ENCODE measurements at regions not wholly inside any gene's neighbourhood (a gene's known extent, or its start where the extent isn't known, plus 50 kb on each side); places are given as distances from the start of the nearest gene placed in this dataset.

- H3K4me1 ChIP-seq (ENCODE audit: control insufficient read depth in 1 of 2, insufficient read depth in 2 of 2, low read length in 2 of 2) = no peaks in the 10 kb centered on the region
- no peaks in the 10 kb centered on the region for H3K9me3 ChIP-seq (ENCODE audit: control insufficient read depth in 1 of 2, low read length in 2 of 2)
- no peak overlapping the region for H3K27ac ChIP-seq (ENCODE audit: low read length)
- no peak overlapping the region for H3K4me3 ChIP-seq (ENCODE audit: low read depth in 1 of 2, low read length in 2 of 2)
- H3K36me3 ChIP-seq (ENCODE audit: control insufficient read depth in 1 of 2, insufficient read depth in 2 of 2, low read length in 2 of 2) = no peaks in the 10 kb centered on the region
- no peaks in the 10 kb centered on the region for H3K27me3 ChIP-seq (ENCODE audit: low read depth, low read length)
Measured at GRCh38 chr2:236724200-236724599, 154.6 kb downstream of the ACKR3 start.

DNA sequence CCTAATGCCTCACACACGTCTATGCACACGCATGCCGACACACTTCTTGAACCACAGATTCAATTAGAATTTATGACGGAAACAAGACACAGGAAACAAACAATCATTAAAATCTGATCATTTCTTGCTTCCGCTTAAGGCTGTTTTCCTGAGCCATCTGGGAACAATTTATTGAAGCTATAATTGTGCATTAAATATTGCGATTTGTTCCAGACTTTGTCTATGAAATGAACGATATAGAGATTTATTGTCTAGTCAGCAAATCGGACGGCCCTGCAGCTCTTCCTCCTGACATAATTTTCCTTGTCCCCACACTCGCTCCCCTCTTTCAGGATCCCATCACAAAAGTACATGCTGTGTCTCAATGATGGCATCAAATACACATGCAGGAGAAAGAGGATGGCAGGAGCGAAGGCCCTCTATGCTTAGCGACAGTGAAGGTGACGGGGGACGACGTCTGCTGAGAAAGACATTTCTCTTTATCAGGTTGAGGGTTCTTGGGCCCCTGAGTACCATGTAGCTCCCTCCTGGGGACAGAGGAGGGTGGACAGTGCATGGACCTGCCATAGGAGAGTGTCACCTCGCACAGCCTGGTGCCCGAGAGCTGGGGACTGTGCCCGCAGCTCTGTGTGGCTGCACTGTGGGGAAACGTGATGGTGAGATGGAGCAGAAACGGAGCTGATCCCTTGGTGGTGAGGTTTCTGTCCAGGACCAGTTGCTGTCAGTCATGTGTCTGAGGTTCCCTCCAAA is 157.3 kb downstream of the ACKR3 start:
- Histone ChIP-seq H3K36me3 (ENCODE audit: control insufficient read depth in 1 of 2, insufficient read depth in 2 of 2, low read length in 2 of 2) (no peaks in the 10 kb centered on the region), H3K27ac (ENCODE audit: low read length) (no peak overlapping the region), H3K9me3 (ENCODE audit: control insufficient read depth in 1 of 2, low read length in 2 of 2) (no peaks in the 10 kb centered on the region), H3K27me3 (ENCODE audit: low read depth, low read length) (no peaks in the 10 kb centered on the region), H3K4me3 (ENCODE audit: low read depth in 1 of 2, low read length in 2 of 2) (no peak overlapping the region), H3K4me1 (ENCODE audit: control insufficient read depth in 1 of 2, insufficient read depth in 2 of 2, low read length in 2 of 2) (no peaks in the 10 kb centered on the region)

GRCh38 chr2:236728916-236729670 is 159.5 kb downstream of the ACKR3 start:
- H3K27me3 ChIP-seq (ENCODE audit: low read depth, low read length) = no peaks in the 10 kb centered on the region
- H3K4me1 ChIP-seq (ENCODE audit: control insufficient read depth in 1 of 2, insufficient read depth in 2 of 2, low read length in 2 of 2) = no peaks in the 10 kb centered on the region
- H3K4me3 ChIP-seq (ENCODE audit: low read depth in 1 of 2, low read length in 2 of 2) = no peak overlapping the region
- no peaks in the 10 kb centered on the region for H3K36me3 ChIP-seq (ENCODE audit: control insufficient read depth in 1 of 2, insufficient read depth in 2 of 2, low read length in 2 of 2)
- H3K9me3 ChIP-seq (ENCODE audit: control insufficient read depth in 1 of 2, low read length in 2 of 2) = no peaks in the 10 kb centered on the region
- H3K27ac ChIP-seq (ENCODE audit: low read length) = no peak overlapping the region

- H3K36me3 ChIP-seq (ENCODE audit: control insufficient read depth in 1 of 2, insufficient read depth in 2 of 2, low read length in 2 of 2) = no peaks in the 10 kb centered on the region
- no peaks in the 10 kb centered on the region for H3K4me1 ChIP-seq (ENCODE audit: control insufficient read depth in 1 of 2, insufficient read depth in 2 of 2, low read length in 2 of 2)
- H3K27me3 ChIP-seq (ENCODE audit: low read depth, low read length) = no peaks in the 10 kb centered on the region
- no peak overlapping the region for H3K4me3 ChIP-seq (ENCODE audit: low read depth in 1 of 2, low read length in 2 of 2)
- H3K27ac ChIP-seq (ENCODE audit: low read length) = no peak overlapping the region
- no peaks in the 10 kb centered on the region for H3K9me3 ChIP-seq (ENCODE audit: control insufficient read depth in 1 of 2, low read length in 2 of 2)
Measured at GRCh38 chr2:236730393-236730792, 160.8 kb downstream of the ACKR3 start.

- no peaks in the 10 kb centered on the region for H3K4me1 ChIP-seq (ENCODE audit: control insufficient read depth in 1 of 2, insufficient read depth in 2 of 2, low read length in 2 of 2)
- no peaks in the 10 kb centered on the region for H3K36me3 ChIP-seq (ENCODE audit: control insufficient read depth in 1 of 2, insufficient read depth in 2 of 2, low read length in 2 of 2)
- H3K27me3 ChIP-seq (ENCODE audit: low read depth, low read length) = no peaks in the 10 kb centered on the region
- no peak overlapping the region for H3K27ac ChIP-seq (ENCODE audit: low read length)
- no peak overlapping the region for H3K4me3 ChIP-seq (ENCODE audit: low read depth in 1 of 2, low read length in 2 of 2)
- no peaks in the 10 kb centered on the region for H3K9me3 ChIP-seq (ENCODE audit: control insufficient read depth in 1 of 2, low read length in 2 of 2)
Measured at GRCh38 chr2:236731767-236732580, 162.3 kb downstream of the ACKR3 start.

DNA sequence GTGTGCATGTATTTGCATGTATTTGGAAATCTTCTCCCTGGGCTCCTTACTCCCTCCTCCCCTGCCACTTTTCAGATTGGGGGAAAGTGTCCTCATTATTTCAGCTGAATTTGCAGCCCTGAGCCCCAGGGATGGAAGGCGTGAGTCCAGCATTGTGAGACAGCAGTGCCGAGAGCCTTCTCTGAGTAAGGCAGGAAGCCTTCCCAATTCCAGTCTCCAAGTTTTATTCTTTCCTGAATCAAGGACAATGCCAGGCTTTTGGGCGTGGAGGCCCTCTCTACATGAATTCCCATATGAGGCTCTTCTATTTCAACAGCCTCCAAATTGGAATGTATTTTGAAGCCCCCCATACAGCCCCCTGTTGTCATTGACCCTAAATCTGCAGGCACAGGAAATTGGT is 163.5 kb downstream of the ACKR3 start:
- no peaks in the 10 kb centered on the region for H3K9me3 ChIP-seq (ENCODE audit: control insufficient read depth in 1 of 2, low read length in 2 of 2)
- no peak overlapping the region for H3K27ac ChIP-seq (ENCODE audit: low read length)
- no peaks in the 10 kb centered on the region for H3K27me3 ChIP-seq (ENCODE audit: low read depth, low read length)
- no peaks in the 10 kb centered on the region for H3K36me3 ChIP-seq (ENCODE audit: control insufficient read depth in 1 of 2, insufficient read depth in 2 of 2, low read length in 2 of 2)
- H3K4me1 ChIP-seq (ENCODE audit: control insufficient read depth in 1 of 2, insufficient read depth in 2 of 2, low read length in 2 of 2) = no peaks in the 10 kb centered on the region
- H3K4me3 ChIP-seq (ENCODE audit: low read depth in 1 of 2, low read length in 2 of 2) = no peak overlapping the region

- Histone ChIP-seq H3K4me1 (ENCODE audit: control insufficient read depth in 1 of 2, insufficient read depth in 2 of 2, low read length in 2 of 2) (no peaks in the 10 kb centered on the region), H3K9me3 (ENCODE audit: control insufficient read depth in 1 of 2, low read length in 2 of 2) (no peaks in the 10 kb centered on the region), H3K36me3 (ENCODE audit: control insufficient read depth in 1 of 2, insufficient read depth in 2 of 2, low read length in 2 of 2) (no peaks in the 10 kb centered on the region), H3K4me3 (ENCODE audit: low read depth in 1 of 2, low read length in 2 of 2) (no peak overlapping the region), H3K27ac (ENCODE audit: low read length) (no peak overlapping the region), H3K27me3 (ENCODE audit: low read depth, low read length) (no peaks in the 10 kb centered on the region)
Measured at GRCh38 chr2:236735825-236736238, 166.2 kb downstream of the ACKR3 start.

- no peak overlapping the region for H3K4me3 ChIP-seq (ENCODE audit: low read depth in 1 of 2, low read length in 2 of 2)
- no peak overlapping the region for H3K27ac ChIP-seq (ENCODE audit: low read length)
- H3K27me3 ChIP-seq (ENCODE audit: low read depth, low read length) = no peaks in the 10 kb centered on the region
- no peaks in the 10 kb centered on the region for H3K36me3 ChIP-seq (ENCODE audit: control insufficient read depth in 1 of 2, insufficient read depth in 2 of 2, low read length in 2 of 2)
- H3K4me1 ChIP-seq (ENCODE audit: control insufficient read depth in 1 of 2, insufficient read depth in 2 of 2, low read length in 2 of 2) = no peaks in the 10 kb centered on the region
- no peaks in the 10 kb centered on the region for H3K9me3 ChIP-seq (ENCODE audit: control insufficient read depth in 1 of 2, low read length in 2 of 2)
Measured at GRCh38 chr2:236738030-236738429, 168.4 kb downstream of the ACKR3 start.

DNA sequence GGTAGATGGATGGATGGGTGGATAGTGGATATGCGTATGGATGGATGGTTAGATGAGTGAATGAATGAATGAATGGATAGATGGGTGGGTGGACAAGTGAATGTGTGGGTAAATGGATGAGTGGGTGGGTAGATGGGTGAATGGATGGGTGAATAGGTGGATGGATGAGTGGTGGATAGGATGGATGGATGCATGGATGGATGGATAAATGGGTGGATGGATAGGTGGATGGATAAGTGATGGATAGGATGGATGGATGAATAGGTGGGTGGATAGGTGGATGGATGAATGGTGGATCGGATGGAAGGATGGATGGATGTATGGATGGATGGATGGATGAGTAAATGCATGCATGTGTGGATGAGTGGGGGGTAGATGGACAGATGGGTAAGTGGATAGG is 169.3 kb downstream of the ACKR3 start:
- Histone ChIP-seq H3K4me1 (ENCODE audit: control insufficient read depth in 1 of 2, insufficient read depth in 2 of 2, low read length in 2 of 2) (no peaks in the 10 kb centered on the region), H3K27me3 (ENCODE audit: low read depth, low read length) (no peaks in the 10 kb centered on the region), H3K9me3 (ENCODE audit: control insufficient read depth in 1 of 2, low read length in 2 of 2) (no peaks in the 10 kb centered on the region), H3K36me3 (ENCODE audit: control insufficient read depth in 1 of 2, insufficient read depth in 2 of 2, low read length in 2 of 2) (no peaks in the 10 kb centered on the region), H3K27ac (ENCODE audit: low read length) (no peak overlapping the region), H3K4me3 (ENCODE audit: low read depth in 1 of 2, low read length in 2 of 2) (no peak overlapping the region)

GRCh38 chr2:236739663-236740062 is 170.0 kb downstream of the ACKR3 start:
- Histone ChIP-seq H3K27ac (ENCODE audit: low read length) (no peak overlapping the region), H3K27me3 (ENCODE audit: low read depth, low read length) (no peaks in the 10 kb centered on the region), H3K4me3 (ENCODE audit: low read depth in 1 of 2, low read length in 2 of 2) (no peak overlapping the region), H3K9me3 (ENCODE audit: control insufficient read depth in 1 of 2, low read length in 2 of 2) (no peaks in the 10 kb centered on the region), H3K4me1 (ENCODE audit: control insufficient read depth in 1 of 2, insufficient read depth in 2 of 2, low read length in 2 of 2) (no peaks in the 10 kb centered on the region), H3K36me3 (ENCODE audit: control insufficient read depth in 1 of 2, insufficient read depth in 2 of 2, low read length in 2 of 2) (no peaks in the 10 kb centered on the region)

- Histone ChIP-seq H3K27ac (ENCODE audit: low read length) (no peak overlapping the region), H3K27me3 (ENCODE audit: low read depth, low read length) (no peaks in the 10 kb centered on the region), H3K36me3 (ENCODE audit: control insufficient read depth in 1 of 2, insufficient read depth in 2 of 2, low read length in 2 of 2) (no peaks in the 10 kb centered on the region), H3K9me3 (ENCODE audit: control insufficient read depth in 1 of 2, low read length in 2 of 2) (no peaks in the 10 kb centered on the region), H3K4me1 (ENCODE audit: control insufficient read depth in 1 of 2, insufficient read depth in 2 of 2, low read length in 2 of 2) (no peaks in the 10 kb centered on the region), H3K4me3 (ENCODE audit: low read depth in 1 of 2, low read length in 2 of 2) (no peak overlapping the region)
Measured at GRCh38 chr2:236740506-236740905, 170.9 kb downstream of the ACKR3 start.
